ENCODE measurements at regions not wholly inside any gene's neighbourhood (a gene's known extent, or its start where the extent isn't known, plus 50 kb on each side); places are given as distances from the start of the nearest gene placed in this dataset.

DNA sequence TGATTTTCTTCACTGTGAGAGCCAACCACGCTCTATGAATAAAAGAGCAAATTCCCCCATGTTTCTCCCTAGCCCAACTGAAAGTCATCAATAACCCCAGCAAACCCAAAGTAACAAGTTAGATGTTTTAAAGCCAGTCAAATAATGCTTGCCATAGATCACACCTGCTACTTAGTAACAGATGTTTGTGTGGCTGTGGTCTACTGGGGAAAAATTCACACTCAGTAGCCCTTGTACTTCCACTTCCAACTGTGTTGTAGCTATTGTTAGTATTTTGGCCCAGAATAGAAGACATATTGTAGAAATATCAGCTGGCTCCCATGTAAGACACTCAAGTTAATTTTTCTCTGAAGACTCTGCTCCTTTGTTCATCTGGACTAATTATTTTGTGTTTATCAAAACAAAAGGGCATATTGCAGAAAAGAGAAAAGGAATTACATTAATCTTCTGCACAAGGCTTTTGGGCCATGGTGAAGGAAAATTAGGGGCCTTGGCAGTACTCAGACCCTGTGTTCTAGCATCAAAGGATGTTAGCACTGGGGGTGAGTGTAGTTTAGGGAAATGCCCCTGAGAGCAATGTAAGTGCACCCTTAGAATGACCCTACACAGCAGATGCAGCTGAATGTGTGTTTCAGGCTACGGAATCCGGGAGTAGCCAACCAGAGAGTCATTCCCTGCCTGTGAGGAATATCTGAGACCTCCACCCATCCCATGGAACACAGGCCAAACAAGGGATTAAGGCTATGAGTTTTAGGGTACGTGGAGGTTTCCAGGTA, 521.9 kb downstream of the EPHA4 start:
- DNase-seq: no peak
- no peaks in the 10 kb centered on the region for H3K4me1 Mint-ChIP-seq (ENCODE audit: low read depth)
- POLR2A ChIA-PET: no interaction called here
- H3K27me3 Mint-ChIP-seq (ENCODE audit: low read depth): no peaks in the 10 kb centered on the region
- no peak overlapping the region for H3K27ac Mint-ChIP-seq
- ATAC-seq: no peak
- CTCF ChIA-PET: no interaction called here
- H3K36me3 Mint-ChIP-seq (ENCODE audit: low read depth): no peaks in the 10 kb centered on the region
- no peaks in the 10 kb centered on the region for H3K9me3 Mint-ChIP-seq (ENCODE audit: insufficient read depth)
- no peak overlapping the region for H3K4me3 Mint-ChIP-seq

DNA sequence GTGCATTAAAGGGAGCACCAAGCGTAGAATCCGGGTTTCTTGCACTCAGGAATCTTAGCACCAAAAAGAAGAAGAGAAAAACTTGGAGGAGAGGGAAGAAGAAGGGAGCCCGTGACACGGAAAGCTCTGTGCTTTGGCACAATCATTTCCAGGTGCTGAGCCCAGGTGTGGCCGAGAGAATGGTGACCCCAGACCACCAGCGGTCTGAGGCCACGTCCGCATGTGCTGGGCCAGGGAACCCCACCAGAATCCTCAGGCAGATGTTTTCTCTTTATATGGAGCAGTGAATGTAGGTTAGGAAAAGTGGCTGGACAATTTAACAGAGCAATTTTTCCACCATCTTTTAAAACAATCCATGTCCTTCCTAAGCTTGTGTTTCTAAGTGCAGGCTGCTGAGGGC, 520.9 kb downstream of the EPHA4 start:
- ATAC-seq (no peak), DNase-seq (no peak)
- Mint-ChIP-seq H3K4me3 (no peak overlapping the region), H3K9me3 (ENCODE audit: insufficient read depth) (no peaks in the 10 kb centered on the region), H3K36me3 (ENCODE audit: low read depth) (no peaks in the 10 kb centered on the region), H3K4me1 (ENCODE audit: low read depth) (no peaks in the 10 kb centered on the region), H3K27me3 (ENCODE audit: low read depth) (no peaks in the 10 kb centered on the region), H3K27ac (no peak overlapping the region)
- POLR2A ChIA-PET: no interaction called here
- CTCF ChIA-PET: no interaction called here

DNA sequence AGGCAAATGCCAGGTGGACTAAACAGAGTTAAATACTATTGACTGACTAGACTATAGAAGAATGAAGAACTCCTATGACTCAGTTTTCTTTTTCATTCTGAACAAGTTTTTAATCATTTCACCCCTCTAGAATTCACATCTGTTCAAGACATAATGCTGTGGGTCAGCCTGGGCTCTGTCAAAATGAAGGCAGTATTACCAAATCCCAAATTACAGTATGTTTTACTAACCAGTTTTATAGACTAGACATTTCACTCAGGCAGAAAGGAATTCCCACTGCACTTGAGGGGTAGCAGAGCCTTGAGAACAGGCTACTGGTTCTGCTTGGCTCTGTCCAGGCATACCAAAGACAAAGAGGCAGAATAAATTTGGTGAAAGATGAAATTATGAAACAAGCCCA, 511.7 kb downstream of the EPHA4 start:
- DNase-seq (no peak), ATAC-seq (no peak)
- Mint-ChIP-seq H3K27ac (no peak overlapping the region), H3K4me1 (ENCODE audit: low read depth) (no peaks in the 10 kb centered on the region), H3K4me3 (no peak overlapping the region), H3K36me3 (ENCODE audit: low read depth) (no peaks in the 10 kb centered on the region), H3K27me3 (ENCODE audit: low read depth) (no peaks in the 10 kb centered on the region), H3K9me3 (ENCODE audit: insufficient read depth) (no peaks in the 10 kb centered on the region)
- POLR2A ChIA-PET: no interaction called here
- CTCF ChIA-PET: no interaction called here

DNA sequence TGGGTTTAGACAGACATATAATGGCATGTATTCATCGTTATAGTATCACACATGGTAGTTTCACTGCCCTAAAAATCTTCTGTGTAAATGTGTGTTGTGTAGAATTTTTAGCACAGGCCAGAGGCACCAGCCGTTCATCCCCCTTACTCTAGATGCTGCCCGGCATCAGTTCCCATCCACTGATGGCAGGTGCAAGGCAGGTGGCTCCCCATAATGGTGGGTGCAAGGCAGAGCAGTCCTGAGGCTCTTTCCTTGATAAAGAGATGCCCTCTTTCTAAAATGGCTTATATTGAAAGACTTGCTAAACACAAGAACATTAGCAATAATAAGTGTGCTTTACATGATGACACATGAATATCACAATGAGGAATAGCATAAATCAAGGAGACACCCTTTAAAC, 508.5 kb downstream of the EPHA4 start:
- ATAC-seq: no peak
- Mint-ChIP-seq H3K36me3 (ENCODE audit: low read depth) (no peaks in the 10 kb centered on the region), H3K27ac (no peak overlapping the region), H3K4me3 (no peak overlapping the region), H3K9me3 (ENCODE audit: insufficient read depth) (no peaks in the 10 kb centered on the region), H3K27me3 (ENCODE audit: low read depth) (no peaks in the 10 kb centered on the region), H3K4me1 (ENCODE audit: low read depth) (no peaks in the 10 kb centered on the region)
- DNase-seq: no peak
- POLR2A ChIA-PET: no interaction called here
- CTCF ChIA-PET: no interaction called here

DNA sequence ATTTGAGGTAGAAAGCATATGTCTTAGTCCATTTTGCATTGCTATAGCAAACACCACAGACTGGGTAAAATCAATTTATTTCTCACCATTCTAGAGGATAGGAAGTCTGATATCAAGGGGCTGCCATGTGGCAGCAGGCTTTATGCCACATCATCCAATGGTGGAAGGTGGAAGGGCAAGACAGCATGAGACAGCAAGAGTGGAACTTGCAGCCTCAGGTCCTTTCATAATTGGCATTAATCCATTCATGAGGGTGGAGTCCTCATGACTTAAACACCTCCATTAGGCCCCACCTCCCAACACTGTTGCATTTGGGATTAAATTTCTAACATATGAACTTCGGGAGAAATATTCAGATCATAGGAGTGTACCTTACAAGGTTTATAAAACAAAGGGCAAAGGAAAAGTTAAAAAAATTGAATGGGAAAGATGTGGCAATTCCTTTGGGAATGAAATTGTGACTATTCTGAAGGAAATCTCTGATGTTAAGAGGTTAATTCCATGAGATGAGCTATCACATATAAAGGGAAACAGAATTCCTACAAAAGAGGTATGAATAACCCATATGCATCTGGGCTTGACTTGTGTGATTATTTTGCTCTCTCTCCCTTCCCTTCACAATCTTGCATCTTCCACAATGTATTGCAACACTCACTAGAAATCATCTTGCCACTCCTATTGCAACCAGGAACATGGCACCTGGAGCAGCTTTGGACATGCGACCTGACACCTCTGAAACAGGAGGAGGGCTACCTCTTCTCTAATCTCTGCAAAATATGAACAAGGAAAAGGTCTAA, 507.8 kb downstream of the EPHA4 start:
- ChIA-PET CTCF (no interaction called here), POLR2A (no interaction called here)
- ATAC-seq (no peak), DNase-seq (no peak)
- H3K9me3 Mint-ChIP-seq (ENCODE audit: insufficient read depth): no peaks in the 10 kb centered on the region
- H3K4me1 Mint-ChIP-seq (ENCODE audit: low read depth): no peaks in the 10 kb centered on the region
- H3K4me3 Mint-ChIP-seq: no peak overlapping the region
- no peaks in the 10 kb centered on the region for H3K27me3 Mint-ChIP-seq (ENCODE audit: low read depth)
- H3K27ac Mint-ChIP-seq: no peak overlapping the region
- no peaks in the 10 kb centered on the region for H3K36me3 Mint-ChIP-seq (ENCODE audit: low read depth)

DNA sequence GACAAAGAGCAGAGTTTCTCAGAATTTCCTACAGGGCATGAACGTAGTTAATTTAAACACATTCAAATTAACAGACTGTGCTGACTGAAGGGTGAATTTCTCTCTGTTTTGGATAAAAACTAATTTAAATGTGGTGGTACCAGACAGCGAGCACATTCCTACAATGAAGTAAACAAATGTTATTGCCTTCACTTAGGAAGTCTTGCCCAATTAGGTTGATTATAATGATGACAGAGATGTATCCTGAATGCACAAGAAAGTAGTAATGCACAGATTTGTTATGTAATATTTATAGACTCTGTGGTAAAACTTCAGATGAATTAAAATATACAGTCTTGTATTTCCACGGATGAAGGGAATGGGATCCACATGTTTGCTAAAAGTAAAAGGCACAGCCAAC, 507.2 kb downstream of the EPHA4 start:
- Mint-ChIP-seq H3K36me3 (ENCODE audit: low read depth) (no peaks in the 10 kb centered on the region), H3K27me3 (ENCODE audit: low read depth) (no peaks in the 10 kb centered on the region), H3K9me3 (ENCODE audit: insufficient read depth) (no peaks in the 10 kb centered on the region), H3K4me3 (no peak overlapping the region), H3K4me1 (ENCODE audit: low read depth) (no peaks in the 10 kb centered on the region), H3K27ac (no peak overlapping the region)
- ChIA-PET CTCF (no interaction called here), POLR2A (no interaction called here)
- no peak for ATAC-seq
- DNase-seq: no peak

DNA sequence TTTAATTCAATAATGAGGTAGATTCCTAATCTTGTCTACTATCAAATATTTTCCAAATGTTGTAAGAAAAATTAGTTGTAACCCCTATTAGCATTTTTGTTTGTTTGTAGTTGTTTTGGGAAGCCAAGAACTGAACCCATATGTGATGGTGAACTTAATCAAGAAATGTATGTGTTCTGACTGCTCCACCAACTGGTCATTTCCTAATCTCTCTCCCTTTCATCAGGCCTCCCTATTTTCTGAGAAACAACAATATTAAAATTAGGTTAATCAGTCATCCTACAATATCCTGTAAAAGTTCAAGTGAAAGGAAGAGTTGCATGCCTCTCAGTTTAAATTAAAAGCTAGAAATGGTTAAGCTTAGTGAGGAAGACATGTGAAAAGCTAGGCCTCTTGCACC, 504.0 kb downstream of the EPHA4 start:
- H3K27ac Mint-ChIP-seq: no peak overlapping the region
- H3K4me1 Mint-ChIP-seq (ENCODE audit: low read depth): no peaks in the 10 kb centered on the region
- H3K4me3 Mint-ChIP-seq: no peak overlapping the region
- H3K36me3 Mint-ChIP-seq (ENCODE audit: low read depth): no peaks in the 10 kb centered on the region
- no peaks in the 10 kb centered on the region for H3K27me3 Mint-ChIP-seq (ENCODE audit: low read depth)
- no peaks in the 10 kb centered on the region for H3K9me3 Mint-ChIP-seq (ENCODE audit: insufficient read depth)
- POLR2A ChIA-PET: no interaction called here
- ATAC-seq (no peak), DNase-seq (no peak)
- CTCF ChIA-PET: no interaction called here

DNA sequence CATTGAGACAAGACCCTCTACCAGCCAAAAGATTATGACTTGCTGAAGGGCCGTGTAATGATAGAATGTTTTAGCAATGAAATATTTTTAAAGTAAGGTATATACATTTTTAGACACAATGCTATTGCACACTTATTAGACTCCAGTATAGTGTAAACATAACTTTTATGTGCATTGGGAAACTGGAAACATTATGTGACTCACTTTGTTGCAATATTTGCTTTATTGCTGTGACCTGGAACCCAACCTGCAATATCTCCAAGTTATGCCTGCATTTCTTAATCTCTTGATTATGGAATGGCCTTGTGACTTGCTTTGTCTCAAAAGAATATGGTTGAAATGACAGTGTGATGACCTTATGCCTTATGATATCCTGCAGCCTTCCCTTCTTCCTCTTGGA, 502.0 kb downstream of the EPHA4 start:
- Mint-ChIP-seq H3K36me3 (ENCODE audit: low read depth) (no peaks in the 10 kb centered on the region), H3K27me3 (ENCODE audit: low read depth) (no peaks in the 10 kb centered on the region), H3K27ac (no peak overlapping the region), H3K4me3 (no peak overlapping the region), H3K4me1 (ENCODE audit: low read depth) (no peaks in the 10 kb centered on the region), H3K9me3 (ENCODE audit: insufficient read depth) (no peaks in the 10 kb centered on the region)
- ATAC-seq (no peak), DNase-seq (no peak)
- ChIA-PET CTCF (no interaction called here), POLR2A (no interaction called here)

DNA sequence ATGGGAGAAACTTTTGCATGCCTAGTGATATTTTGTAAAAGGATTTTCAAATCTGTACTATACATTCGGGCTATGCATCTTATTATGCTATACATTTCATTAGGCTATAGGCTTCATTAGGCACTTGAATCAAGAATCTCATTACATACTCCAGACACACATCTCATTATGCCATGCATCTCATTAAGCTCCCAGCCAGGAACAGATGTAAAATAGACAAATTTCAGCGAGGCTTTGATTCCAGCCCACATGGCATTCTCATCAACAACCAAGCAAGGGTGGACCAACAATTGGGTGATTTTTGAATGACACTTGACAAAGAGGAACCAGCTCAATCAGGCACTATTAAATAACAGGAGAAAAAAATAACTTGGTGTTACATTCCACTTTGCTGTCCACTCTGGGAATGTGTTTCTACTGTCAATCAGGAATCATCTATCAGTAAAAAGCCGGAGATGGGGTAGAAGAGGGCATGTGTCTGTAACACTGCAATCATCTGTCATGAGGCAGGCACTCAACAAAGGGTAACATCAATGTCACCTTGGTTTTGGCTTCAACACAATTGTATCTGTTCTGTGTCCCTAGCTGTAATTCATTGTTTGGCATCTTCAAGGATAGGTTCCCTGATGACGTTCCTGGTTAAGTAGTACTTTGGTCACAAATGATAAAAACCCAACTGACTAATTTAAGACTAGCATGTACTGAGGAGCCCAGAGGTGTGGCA, 498.6 kb downstream of the EPHA4 start:
- ChIA-PET POLR2A (no interaction called here), CTCF (no interaction called here)
- H3K4me1 Mint-ChIP-seq (ENCODE audit: low read depth): no peaks in the 10 kb centered on the region
- H3K27me3 Mint-ChIP-seq (ENCODE audit: low read depth): peaks cover 2% of the 10 kb centered on the region
- H3K36me3 Mint-ChIP-seq (ENCODE audit: low read depth): no peaks in the 10 kb centered on the region
- H3K4me3 Mint-ChIP-seq: no peak overlapping the region
- ATAC-seq: no peak
- H3K9me3 Mint-ChIP-seq (ENCODE audit: insufficient read depth): no peaks in the 10 kb centered on the region
- DNase-seq: no peak
- no peak overlapping the region for H3K27ac Mint-ChIP-seq

DNA sequence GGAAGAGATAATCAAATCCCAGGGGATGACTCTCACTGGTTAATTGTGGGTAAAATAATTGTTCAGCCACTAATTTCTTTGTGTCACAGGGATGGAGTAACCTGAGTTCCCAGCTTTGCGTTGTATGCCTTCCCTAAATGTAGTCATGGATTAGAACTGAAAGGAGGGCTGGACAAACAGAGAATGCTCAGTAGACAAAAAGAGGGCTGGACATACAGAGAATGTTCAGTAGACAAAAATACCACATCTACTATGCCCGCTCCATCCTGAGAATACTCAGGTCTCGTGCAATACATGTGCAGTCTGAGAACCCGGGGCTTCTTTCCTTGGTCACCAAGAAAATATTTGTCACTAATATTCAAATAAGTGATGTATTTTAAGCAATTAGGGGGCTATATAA, 497.9 kb downstream of the EPHA4 start:
- DNase-seq (no peak), ATAC-seq (no peak)
- no peaks in the 10 kb centered on the region for H3K9me3 Mint-ChIP-seq (ENCODE audit: insufficient read depth)
- no peak overlapping the region for H3K27ac Mint-ChIP-seq
- POLR2A ChIA-PET: no interaction called here
- no peaks in the 10 kb centered on the region for H3K4me1 Mint-ChIP-seq (ENCODE audit: low read depth)
- CTCF ChIA-PET: no interaction called here
- no peaks in the 10 kb centered on the region for H3K36me3 Mint-ChIP-seq (ENCODE audit: low read depth)
- H3K4me3 Mint-ChIP-seq: no peak overlapping the region
- H3K27me3 Mint-ChIP-seq (ENCODE audit: low read depth): peaks cover 2% of the 10 kb centered on the region

DNA sequence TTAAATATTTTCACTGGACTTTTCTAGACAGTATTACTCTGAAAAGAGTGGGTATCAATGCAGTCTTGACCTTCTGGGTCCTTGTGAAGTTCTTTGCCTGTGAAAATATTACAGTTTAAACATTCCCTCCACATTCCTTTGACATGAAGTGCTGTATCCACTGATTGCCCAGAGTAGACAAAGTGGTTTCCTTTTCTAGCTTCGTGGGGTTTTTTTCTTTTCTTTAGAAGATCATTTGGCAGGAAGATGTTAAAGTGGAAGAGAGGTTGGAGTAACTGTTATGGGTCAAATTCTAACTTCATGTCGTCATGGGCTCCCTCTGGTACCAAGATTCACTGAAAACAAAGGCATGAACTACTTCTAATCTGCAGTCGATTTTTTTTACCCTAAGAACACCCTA, 496.9 kb downstream of the EPHA4 start:
- ChIA-PET POLR2A (no interaction called here), CTCF (no interaction called here)
- H3K27me3 Mint-ChIP-seq (ENCODE audit: low read depth): peaks cover 2% of the 10 kb centered on the region
- H3K4me3 Mint-ChIP-seq: no peak overlapping the region
- DNase-seq: no peak
- H3K9me3 Mint-ChIP-seq (ENCODE audit: insufficient read depth): no peaks in the 10 kb centered on the region
- ATAC-seq: no peak
- no peaks in the 10 kb centered on the region for H3K4me1 Mint-ChIP-seq (ENCODE audit: low read depth)
- no peak overlapping the region for H3K27ac Mint-ChIP-seq
- H3K36me3 Mint-ChIP-seq (ENCODE audit: low read depth): no peaks in the 10 kb centered on the region

DNA sequence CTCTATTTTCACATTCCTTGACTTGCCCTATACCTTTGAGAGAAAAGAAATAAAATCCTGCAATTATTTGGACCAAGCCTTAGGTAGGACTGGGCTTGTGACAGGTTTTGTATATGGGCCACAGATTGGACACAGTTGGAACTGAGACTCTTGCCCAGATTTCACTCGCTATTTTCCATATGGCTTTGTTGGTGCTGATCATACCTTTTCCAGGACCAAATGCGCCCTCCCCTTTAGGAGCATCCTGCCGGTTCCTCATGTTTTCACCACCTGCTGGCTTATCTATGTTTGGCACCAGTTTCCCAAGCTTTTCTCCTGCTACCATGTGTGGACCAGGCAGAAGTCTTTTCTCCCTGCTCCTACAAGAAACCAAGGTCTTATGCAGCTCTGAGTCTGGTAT, 494.9 kb downstream of the EPHA4 start:
- DNase-seq (no peak), ATAC-seq (no peak)
- ChIA-PET POLR2A (no interaction called here), CTCF (no interaction called here)
- no peak overlapping the region for H3K4me3 Mint-ChIP-seq
- H3K36me3 Mint-ChIP-seq (ENCODE audit: low read depth): no peaks in the 10 kb centered on the region
- H3K27ac Mint-ChIP-seq: no peak overlapping the region
- no peaks in the 10 kb centered on the region for H3K4me1 Mint-ChIP-seq (ENCODE audit: low read depth)
- H3K9me3 Mint-ChIP-seq (ENCODE audit: insufficient read depth): no peaks in the 10 kb centered on the region
- H3K27me3 Mint-ChIP-seq (ENCODE audit: low read depth): peaks cover 2% of the 10 kb centered on the region
